Neural cell (in vitro differentiated cells): ENCODE measurements at regions not wholly inside any gene's neighbourhood (a gene's known extent, or its start where the extent isn't known, plus 50 kb on each side); places are given as distances from the start of the nearest gene placed in this dataset.
"Not testable (repeated sequence)": the region's sequence is repeated elsewhere in the genome, so short reads cannot be mapped to it uniquely, and the experiment has no call there.

Experiments used
- CTCF ChIP-seq: fragments of 450-650 bp; IDR thresholded peaks from 2 replicates; pipeline ENCODE4 v1.5.1; 2014; ENCODE audit warnings: antibody characterized with exemption, mild to moderate bottlenecking, moderate library complexity; ENCODE audit not compliant: poor library complexity, severe bottlenecking
- EZH2 ChIP-seq: fragments of 200-600, 300-800 bp; shearing (Covaris generic), sonication (generic); IDR thresholded peaks from 2 replicates; pipeline ENCODE4 v1.6.1; 2014; ENCODE audit warnings: antibody characterized with exemption, low read length, borderline replicate concordance, mild to moderate bottlenecking; ENCODE audit not compliant: insufficient read depth, poor library complexity, severe bottlenecking
- MXI1 ChIP-seq: fragments of 450-650 bp; conservative IDR thresholded peaks from 2 replicates; pipeline ENCODE4 v1.6.1; 2014; ENCODE audit warnings: antibody characterized with exemption, mild to moderate bottlenecking; ENCODE audit not compliant: poor library complexity, severe bottlenecking
- REST ChIP-seq: IDR thresholded peaks from 2 replicates; pipeline ENCODE4 v1.6.1; 2012; ENCODE audit warnings: borderline replicate concordance
- SMC3 ChIP-seq: fragments of 450-650 bp; conservative IDR thresholded peaks from 2 replicates; pipeline ENCODE4 v1.6.1; 2014; ENCODE audit warnings: antibody characterized with exemption, mild to moderate bottlenecking, moderate library complexity; ENCODE audit not compliant: poor library complexity

- TF ChIP-seq CTCF, EZH2, REST, SMC3, MXI1: not testable (repeated sequence)
Observed at GRCh38 chr5:14020944-14021343, 76.5 kb upstream of the DNAH5 start.
